SK-N-SH (cell line): ENCODE measurements at regions not wholly inside any gene's neighbourhood (a gene's known extent, or its start where the extent isn't known, plus 50 kb on each side); places are given as distances from the start of the nearest gene placed in this dataset.

Source experiments
- CHD2 ChIP-seq: fragments of 150-350 bp; IDR thresholded peaks from 2 replicates; pipeline ENCODE4 v1.6.1; 2018; ENCODE audit warnings: low read length; ENCODE audit not compliant: partially characterized antibody
- CTCF ChIP-seq: fragments of 200-600 bp; sonication (generic); IDR thresholded peaks from 2 replicates; pipeline ENCODE4 v1.6.1; 2017; ENCODE audit warnings: antibody characterized with exemption, mild to moderate bottlenecking, moderate library complexity
- EP300 ChIP-seq, 2 experiments: IDR thresholded peaks; 2 replicates each; pipeline versions ENCODE4 v1.4.0 to v1.6.1; 2012; ENCODE audit warnings: borderline replicate concordance in 1 of 2, low read depth in 1 of 2, low read length in 1 of 2
- EZH2phosphoT487 ChIP-seq: fragments of 200-600 bp; sonication (generic); IDR thresholded peaks from 2 replicates; pipeline ENCODE4 v1.6.1; 2017; ENCODE audit warnings: low read depth, mixed run types, mild to moderate bottlenecking, antibody characterized with exemption, moderate library complexity, borderline replicate concordance
- GABPA ChIP-seq: IDR thresholded peaks from 2 replicates; pipeline ENCODE4 v1.4.0; 2012; ENCODE audit warnings: low read depth, mild to moderate bottlenecking
- JUND ChIP-seq: IDR thresholded peaks from 2 replicates; pipeline ENCODE4 v1.4.0; 2012
- MAX ChIP-seq: IDR thresholded peaks from 2 replicates; pipeline ENCODE4 v1.4.0; 2012; ENCODE audit warnings: low read depth
- MEF2A ChIP-seq: IDR thresholded peaks from 2 replicates; pipeline ENCODE4 v1.4.0; 2012; ENCODE audit warnings: low read depth, borderline replicate concordance
- MXI1 ChIP-seq: IDR thresholded peaks from 2 replicates; pipeline ENCODE4 v1.6.1; 2012; ENCODE audit warnings: mild to moderate bottlenecking, low read depth, low read length, improper control_type of control experiment
- POLR2AphosphoS5 ChIP-seq: IDR thresholded peaks from 2 replicates; pipeline ENCODE4 v1.6.1; 2012; ENCODE audit warnings: low read depth, low read length
- RXRA ChIP-seq: IDR thresholded peaks from 2 replicates; pipeline ENCODE4 v1.4.0; 2012; ENCODE audit warnings: low read depth, mild to moderate bottlenecking, borderline replicate concordance
- TAF1 ChIP-seq: IDR thresholded peaks from 2 replicates; pipeline ENCODE4 v1.6.1; 2012; ENCODE audit warnings: low read depth, mild to moderate bottlenecking, low read length, moderate library complexity, borderline replicate concordance
- TCF12 ChIP-seq: IDR thresholded peaks from 2 replicates; pipeline ENCODE4 v1.4.0; 2012
- YY1 ChIP-seq: IDR thresholded peaks from 2 replicates; pipeline ENCODE4 v1.4.0; 2012; ENCODE audit warnings: low read depth, mild to moderate bottlenecking

GRCh38 chr5:112552216-112552615 is 133.1 kb upstream of the EPB41L4A start:
- TF ChIP-seq POLR2AphosphoS5 = no peak
- no peak for TF ChIP-seq CTCF
- no peak for TF ChIP-seq JUND
- no peak for TF ChIP-seq RXRA
- TF ChIP-seq CHD2 = no peak
- TF ChIP-seq MXI1 = no peak
- TF ChIP-seq TAF1 = no peak
- no peak for TF ChIP-seq TCF12
- no peak for TF ChIP-seq EP300 (IDR thresholded peaks at IDR 0.05; ENCODE audit: borderline replicate concordance in 1 of 2, low read depth in 1 of 2, low read length in 1 of 2)
- no peak for TF ChIP-seq YY1
- no peak for TF ChIP-seq MEF2A
- TF ChIP-seq GABPA = no peak
- TF ChIP-seq EZH2phosphoT487 = no peak
- no peak for TF ChIP-seq MAX
